IMR-90 (cell line): ENCODE measurements at regions not wholly inside any gene's neighbourhood (a gene's known extent, or its start where the extent isn't known, plus 50 kb on each side); places are given as distances from the start of the nearest gene placed in this dataset.

ENCODE experiments used
- BHLHE40 ChIP-seq: fragments of 150-350 bp; IDR thresholded peaks from 2 replicates; pipeline ENCODE4 v1.6.1; 2016; ENCODE audit warnings: mild to moderate bottlenecking, low read depth, low read length
- CEBPB ChIP-seq: IDR thresholded peaks from 2 replicates; pipeline ENCODE4 v1.6.1; 2012; ENCODE audit warnings: low read depth, low read length, improper control_type of control experiment
- CHD1 ChIP-seq: IDR thresholded peaks from 2 replicates; pipeline ENCODE4 v1.6.1; 2012; ENCODE audit warnings: low read depth, low read length, improper control_type of control experiment
- CTCF ChIP-seq: conservative IDR thresholded peaks from 2 replicates; pipeline ENCODE4 v1.5.1; 2012; ENCODE audit warnings: mild to moderate bottlenecking, low read depth, low read length, improper control_type of control experiment
- ELK1 ChIP-seq: fragments of 150-350 bp; IDR thresholded peaks from 2 replicates; pipeline ENCODE4 v1.6.1; 2016; ENCODE audit warnings: low read depth, mild to moderate bottlenecking, low read length, moderate library complexity, borderline replicate concordance
- MAFK ChIP-seq: IDR thresholded peaks from 2 replicates; pipeline ENCODE4 v1.6.1; 2012; ENCODE audit warnings: low read depth, low read length, improper control_type of control experiment
- MAZ ChIP-seq: IDR thresholded peaks from 2 replicates; pipeline ENCODE4 v1.6.1; 2012; ENCODE audit warnings: low read depth, mild to moderate bottlenecking, low read length, improper control_type of control experiment, moderate library complexity, borderline replicate concordance
- MXI1 ChIP-seq: IDR thresholded peaks from 2 replicates; pipeline ENCODE4 v1.6.1; 2012; ENCODE audit warnings: low read depth, mild to moderate bottlenecking, low read length, moderate library complexity, borderline replicate concordance
- NFE2L2 ChIP-seq: fragments of 150-350 bp; IDR thresholded peaks from 2 replicates; pipeline ENCODE4 v1.6.1; 2016; ENCODE audit warnings: low read depth, mild to moderate bottlenecking, low read length
- POLR2A ChIP-seq: IDR thresholded peaks from 2 replicates; pipeline ENCODE4 v1.6.1; 2012; ENCODE audit warnings: mild to moderate bottlenecking, low read depth, low read length
- RAD21 ChIP-seq: IDR thresholded peaks from 2 replicates; pipeline ENCODE4 v1.6.1; 2012; ENCODE audit warnings: low read length, improper control_type of control experiment
- RFX5 ChIP-seq: IDR thresholded peaks from 2 replicates; pipeline ENCODE4 v1.8.0; 2012; ENCODE audit warnings: low read depth, mild to moderate bottlenecking, low read length, moderate library complexity
- SMC3 ChIP-seq: fragments of 150-350 bp; IDR thresholded peaks from 2 replicates; pipeline ENCODE4 v1.6.1; 2016; ENCODE audit warnings: low read depth, mild to moderate bottlenecking, antibody characterized with exemption, low read length, moderate library complexity
- USF2 ChIP-seq: fragments of 150-350 bp; IDR thresholded peaks from 2 replicates; pipeline ENCODE4 v1.6.1; 2017; ENCODE audit warnings: mild to moderate bottlenecking, antibody characterized with exemption, low read length, low read depth

GRCh38 chr3:176416870-176417269 lies 780.4 kb downstream of the TBL1XR1 start:
- TF ChIP-seq POLR2A (no peak), CTCF (no peak), RAD21 (no peak), SMC3 (no peak), BHLHE40 (no peak), CHD1 (no peak), MAFK (no peak), RFX5 (no peak), MAZ (no peak), USF2 (no peak), CEBPB (no peak), ELK1 (no peak), NFE2L2 (no peak), MXI1 (no peak)
